ENCODE measurements at regions not wholly inside any gene's neighbourhood (a gene's known extent, or its start where the extent isn't known, plus 50 kb on each side); places are given as distances from the start of the nearest gene placed in this dataset.

DNA sequence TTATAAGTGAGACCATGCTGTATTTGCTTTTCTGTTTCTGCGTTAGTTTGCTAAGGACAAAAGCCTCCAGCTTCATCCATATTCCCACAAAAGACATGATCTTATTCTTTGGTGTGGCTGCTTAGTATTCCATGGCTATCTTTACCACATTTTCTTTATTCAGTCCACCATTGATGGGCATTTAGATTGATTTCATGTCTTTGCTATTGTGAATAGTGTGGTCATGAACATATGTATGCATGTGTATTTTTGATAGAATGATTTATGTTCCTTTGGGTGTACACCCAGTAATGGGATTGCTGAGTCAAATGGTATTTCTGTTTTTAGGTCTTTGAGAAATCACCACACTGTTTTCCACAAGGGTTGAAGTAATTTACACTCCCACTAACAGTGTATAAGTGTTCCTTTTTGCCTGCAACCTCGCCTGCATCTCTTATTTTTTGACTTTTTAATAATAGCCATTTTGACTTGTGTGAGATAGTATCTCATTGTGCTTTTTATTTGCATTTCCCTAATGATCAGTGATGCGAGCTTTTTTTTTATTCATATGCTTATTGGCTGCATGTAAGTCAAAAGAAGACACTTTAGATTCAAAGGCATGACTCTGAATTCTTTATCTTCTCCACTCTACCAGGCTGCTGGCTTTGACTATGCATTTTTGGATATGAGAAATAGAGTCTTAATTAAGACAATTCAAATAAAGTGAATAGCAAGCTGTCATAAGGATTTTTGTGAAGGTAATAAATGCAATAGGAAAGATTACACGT, 183.3 kb upstream of the SYNPR start:
- no peaks in the 10 kb centered on the region for H3K9me3 ChIP-seq (ENCODE audit: severe bottlenecking)
- ATAC-seq (ENCODE audit: low read depth): no peak
- H3K4me3 ChIP-seq (ENCODE audit: severe bottlenecking): no peak overlapping the region
- DNase-seq (ENCODE audit: low spot score): no peak
- TF ChIP-seq, protein P1, sequence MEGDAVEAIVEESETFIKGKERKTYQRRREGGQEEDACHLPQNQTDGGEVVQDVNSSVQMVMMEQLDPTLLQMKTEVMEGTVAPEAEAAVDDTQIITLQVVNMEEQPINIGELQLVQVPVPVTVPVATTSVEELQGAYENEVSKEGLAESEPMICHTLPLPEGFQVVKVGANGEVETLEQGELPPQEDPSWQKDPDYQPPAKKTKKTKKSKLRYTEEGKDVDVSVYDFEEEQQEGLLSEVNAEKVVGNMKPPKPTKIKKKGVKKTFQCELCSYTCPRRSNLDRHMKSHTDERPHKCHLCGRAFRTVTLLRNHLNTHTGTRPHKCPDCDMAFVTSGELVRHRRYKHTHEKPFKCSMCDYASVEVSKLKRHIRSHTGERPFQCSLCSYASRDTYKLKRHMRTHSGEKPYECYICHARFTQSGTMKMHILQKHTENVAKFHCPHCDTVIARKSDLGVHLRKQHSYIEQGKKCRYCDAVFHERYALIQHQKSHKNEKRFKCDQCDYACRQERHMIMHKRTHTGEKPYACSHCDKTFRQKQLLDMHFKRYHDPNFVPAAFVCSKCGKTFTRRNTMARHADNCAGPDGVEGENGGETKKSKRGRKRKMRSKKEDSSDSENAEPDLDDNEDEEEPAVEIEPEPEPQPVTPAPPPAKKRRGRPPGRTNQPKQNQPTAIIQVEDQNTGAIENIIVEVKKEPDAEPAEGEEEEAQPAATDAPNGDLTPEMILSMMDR (IDR thresholded peaks at IDR 0.05; ENCODE audit: poor library complexity, severe bottlenecking): no peak
- H3K27ac ChIP-seq (ENCODE audit: poor library complexity, severe bottlenecking): no peak overlapping the region
- no peaks in the 10 kb centered on the region for H3K4me1 ChIP-seq (ENCODE audit: insufficient read depth, poor library complexity, severe bottlenecking)
- H3K36me3 ChIP-seq (ENCODE audit: low read depth): no peaks in the 10 kb centered on the region
- H3K27me3 ChIP-seq (ENCODE audit: insufficient read depth, poor library complexity, severe bottlenecking): peaks cover 5% of the 10 kb centered on the region

DNA sequence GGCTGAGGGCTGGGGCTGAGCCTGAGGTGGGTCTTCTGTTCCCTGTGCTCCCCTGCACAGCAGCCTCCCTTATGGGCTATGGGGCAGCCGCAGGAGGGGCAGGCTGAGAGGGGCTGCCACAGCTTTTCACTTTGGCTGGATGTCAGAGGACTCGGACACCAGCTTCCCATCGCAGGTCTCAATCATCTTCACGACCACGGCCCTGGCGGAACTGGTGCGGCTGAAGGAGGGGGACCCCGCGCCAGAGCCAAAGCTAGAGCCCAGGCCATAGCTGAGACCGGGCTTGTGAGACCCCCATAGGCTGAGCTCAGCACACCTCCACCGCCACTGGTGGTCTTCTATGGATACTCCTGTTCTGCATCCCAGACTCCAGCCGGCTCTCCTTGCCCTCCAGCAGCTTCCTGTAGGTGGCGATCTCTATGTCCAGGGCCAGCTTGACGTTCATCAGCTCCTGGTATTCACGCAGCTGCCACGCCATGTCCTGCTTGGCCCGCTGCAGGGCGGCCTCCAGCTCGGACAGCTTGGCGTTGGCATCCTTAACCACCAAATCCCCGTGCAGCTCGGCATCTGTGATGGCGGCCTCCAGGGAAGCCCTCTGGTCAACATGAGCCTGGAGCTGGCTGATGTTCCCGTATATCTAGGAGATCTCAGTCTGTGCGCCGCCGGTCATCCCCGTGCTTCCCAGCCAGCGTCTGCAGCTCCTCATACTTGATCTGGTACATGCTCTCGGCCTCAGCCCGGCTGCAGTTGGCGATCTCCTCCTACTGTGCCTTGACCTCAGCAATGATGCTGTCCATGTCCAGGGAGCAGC, 181.7 kb upstream of the SYNPR start:
- Histone ChIP-seq H3K4me3 (ENCODE audit: severe bottlenecking) (no peak overlapping the region), H3K9me3 (ENCODE audit: severe bottlenecking) (no peaks in the 10 kb centered on the region), H3K36me3 (ENCODE audit: low read depth) (no peaks in the 10 kb centered on the region), H3K27ac (ENCODE audit: poor library complexity, severe bottlenecking) (no peak overlapping the region), H3K27me3 (ENCODE audit: insufficient read depth, poor library complexity, severe bottlenecking) (peaks cover 1% of the 10 kb centered on the region), H3K4me1 (ENCODE audit: insufficient read depth, poor library complexity, severe bottlenecking) (no peaks in the 10 kb centered on the region)
- no peak for ATAC-seq (ENCODE audit: low read depth)
- TF ChIP-seq, protein P1 (IDR thresholded peaks at IDR 0.05; ENCODE audit: poor library complexity, severe bottlenecking): no peak
- peak; percentile 34 for DNase-seq (ENCODE audit: low spot score)

DNA sequence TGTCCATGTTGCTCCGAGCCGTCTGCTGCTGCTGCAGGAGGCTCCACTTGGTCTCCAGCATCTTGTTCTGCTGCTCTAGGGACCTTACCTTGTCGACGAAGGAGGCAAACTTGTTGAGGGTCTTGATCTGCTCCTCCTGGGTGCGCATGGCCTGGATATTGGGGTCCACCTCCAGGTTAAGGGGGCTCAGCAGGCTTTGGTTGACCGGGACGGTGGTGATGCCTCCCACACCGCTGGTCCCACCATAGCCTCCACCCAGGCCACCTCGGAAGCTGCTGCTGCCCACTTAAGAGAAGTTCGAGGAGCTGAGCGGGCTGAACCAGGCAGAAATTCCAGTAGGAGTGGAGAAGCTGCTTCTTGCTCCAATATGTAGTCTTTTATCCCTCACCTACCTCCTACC, 180.7 kb upstream of the SYNPR start:
- TF ChIP-seq, protein P1 (IDR thresholded peaks at IDR 0.05; ENCODE audit: poor library complexity, severe bottlenecking): no peak
- DNase-seq (ENCODE audit: low spot score) (no peak), ATAC-seq (ENCODE audit: low read depth) (no peak)
- H3K36me3 ChIP-seq (ENCODE audit: low read depth): no peaks in the 10 kb centered on the region
- no peaks in the 10 kb centered on the region for H3K4me1 ChIP-seq (ENCODE audit: insufficient read depth, poor library complexity, severe bottlenecking)
- H3K27ac ChIP-seq (ENCODE audit: poor library complexity, severe bottlenecking): no peak overlapping the region
- H3K9me3 ChIP-seq (ENCODE audit: severe bottlenecking): no peaks in the 10 kb centered on the region
- no peaks in the 10 kb centered on the region for H3K27me3 ChIP-seq (ENCODE audit: insufficient read depth, poor library complexity, severe bottlenecking)
- H3K4me3 ChIP-seq (ENCODE audit: severe bottlenecking): no peak overlapping the region

DNA sequence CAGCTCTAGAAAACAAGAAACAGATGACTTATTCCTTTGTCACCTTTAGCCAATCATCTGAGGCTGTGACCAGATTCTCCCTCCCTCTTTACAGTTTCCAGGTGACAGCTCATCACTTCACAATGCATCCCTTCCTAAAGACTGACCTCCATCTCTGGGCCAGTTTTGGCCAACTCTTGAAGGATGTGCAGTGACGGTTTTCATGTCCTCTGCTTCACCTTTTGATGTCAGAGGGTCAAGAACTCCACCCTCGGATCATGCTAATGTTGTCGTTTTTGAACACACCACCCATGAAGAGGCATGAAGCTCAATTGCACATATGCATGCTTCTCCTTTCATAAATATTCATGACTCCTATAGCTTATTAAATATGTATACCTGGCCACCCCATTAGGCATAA, 161.2 kb upstream of the SYNPR start:
- ATAC-seq (ENCODE audit: low read depth) (no peak), DNase-seq (ENCODE audit: low spot score) (no peak)
- TF ChIP-seq, protein P1 (IDR thresholded peaks at IDR 0.05; ENCODE audit: poor library complexity, severe bottlenecking): no peak

More for the DNA sequence above, 161.2 kb upstream of the SYNPR start:
- Histone ChIP-seq H3K4me3 (ENCODE audit: severe bottlenecking) (no peak overlapping the region), H3K9me3 (ENCODE audit: severe bottlenecking) (no peaks in the 10 kb centered on the region), H3K4me1 (ENCODE audit: insufficient read depth, poor library complexity, severe bottlenecking) (no peaks in the 10 kb centered on the region), H3K27ac (ENCODE audit: poor library complexity, severe bottlenecking) (no peak overlapping the region), H3K36me3 (ENCODE audit: low read depth) (no peaks in the 10 kb centered on the region), H3K27me3 (ENCODE audit: insufficient read depth, poor library complexity, severe bottlenecking) (no peaks in the 10 kb centered on the region)
